Right lobe of liver (tissue), 4 donors: ENCODE measurements at regions not wholly inside any gene's neighbourhood (a gene's known extent, or its start where the extent isn't known, plus 50 kb on each side); places are given as distances from the start of the nearest gene placed in this dataset.

Source experiments
- CTCF ChIP-seq, 4 donors: fragments of 200-600 bp in 3 of 4; fragments of 450-650 bp in 1 of 4; IDR thresholded peaks; one replicate each; pipeline versions ENCODE4 v1.5.1 to v1.8.0; 2016 to 2022; ENCODE audit warnings: antibody characterized with exemption in 4 of 4, mild to moderate bottlenecking in 2 of 4
- POLR2A ChIP-seq: fragments of 450-650 bp; IDR thresholded peaks from one replicate; pipeline ENCODE4 v1.6.1; 2017; ENCODE audit warnings: antibody characterized with exemption, mild to moderate bottlenecking
- donor health status: DM: no; HTN: no; CAD: no.
- donor health status: DM: no; HTN: no; CAD: no.
- donor health status: DM: no; HTN: yes; CAD: no.

GRCh38 chr12:112590281-112590680, 171.5 kb downstream of the PTPN11 start:
- no peak for TF ChIP-seq CTCF (IDR thresholded peaks at IDR 0.05)
- TF ChIP-seq POLR2A, result no peak
